HuH-7 (cell line): ENCODE measurements at regions not wholly inside any gene's neighbourhood (a gene's known extent, or its start where the extent isn't known, plus 50 kb on each side); places are given as distances from the start of the nearest gene placed in this dataset.

ENCODE experiments used
- DNase-seq: peaks from one replicate; pipeline ENCODE4 v3.0.0; 2011; ENCODE audit warnings: low spot score

DNA sequence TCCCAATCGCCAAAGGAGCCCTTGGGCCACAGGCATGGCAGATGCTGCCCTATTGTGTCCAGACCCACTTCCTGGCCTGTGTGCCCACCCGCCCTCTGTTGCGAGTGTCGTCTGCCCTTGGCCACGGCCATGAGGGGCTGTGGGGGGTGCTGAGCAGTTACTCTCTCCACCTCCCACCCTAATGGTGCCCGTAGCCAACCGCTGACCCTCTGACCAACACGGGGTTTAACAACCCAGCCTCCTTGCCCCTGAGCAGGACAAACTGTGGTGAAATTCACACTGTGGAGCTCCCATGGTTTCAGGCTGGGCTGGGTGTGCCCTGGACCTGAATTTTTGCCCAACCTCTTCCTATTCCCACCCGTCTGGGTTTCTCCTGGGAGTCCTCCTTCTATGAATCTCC is 145.7 kb upstream of the HDAC4 start:
- DNase-seq: no peak

- DNase-seq: no peak
These were observed 145.0 kb upstream of the HDAC4 start for GRCh38 chr2:239545741-239546392.

DNA sequence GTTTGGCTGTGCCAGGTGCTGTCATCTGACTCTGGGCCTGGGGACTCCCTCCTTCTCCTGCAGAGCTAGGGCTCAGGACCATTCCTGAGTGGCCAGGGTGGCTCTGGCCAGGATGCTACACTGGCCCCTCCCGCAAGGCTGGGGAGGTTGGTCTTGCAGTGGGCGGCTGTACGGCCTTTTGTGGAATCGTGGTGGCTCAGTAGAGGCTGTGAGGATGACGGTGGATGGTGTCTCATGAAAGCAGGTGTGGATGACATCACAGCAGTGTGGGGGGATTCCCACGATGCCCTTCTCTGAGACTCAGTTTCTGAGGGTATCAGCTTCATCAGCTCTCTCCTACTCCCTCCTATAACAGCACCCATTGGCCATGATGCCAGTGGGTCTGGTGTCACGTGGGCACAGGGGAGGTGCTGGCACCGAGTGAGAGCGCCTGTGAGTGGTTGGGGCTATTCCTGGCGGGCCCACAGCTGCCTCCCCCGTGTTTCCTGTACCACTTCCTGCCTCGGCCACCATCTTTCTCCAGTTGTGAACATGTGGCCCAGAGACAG is 144.2 kb upstream of the HDAC4 start:
- DNase-seq: no peak

GRCh38 chr2:239544143-239544917 is 143.5 kb upstream of the HDAC4 start:
- DNase-seq: no peak

DNA sequence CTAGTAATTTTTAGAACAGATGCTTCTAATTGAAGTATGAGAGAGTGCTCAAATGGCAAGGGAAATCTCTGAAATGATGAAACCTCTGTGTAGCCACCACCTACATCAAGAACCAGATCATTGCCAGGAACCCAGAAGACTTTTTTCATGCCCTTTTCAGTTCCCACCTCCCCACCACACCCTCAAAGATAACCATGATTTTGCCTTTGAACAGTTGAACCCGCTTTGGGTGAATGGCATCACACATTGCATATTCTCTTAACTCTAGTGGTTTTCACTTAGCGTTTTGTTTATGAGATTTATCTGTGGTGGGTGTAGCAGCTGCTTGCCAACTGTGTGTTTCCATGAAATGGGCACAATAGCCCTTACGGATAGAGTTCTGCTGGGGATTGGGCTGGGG is 142.9 kb upstream of the HDAC4 start:
- DNase-seq: no peak

- no peak for DNase-seq
These were observed 139.4 kb upstream of the HDAC4 start for GRCh38 chr2:239540174-239540573.

GRCh38 chr2:239539776-239540100 is 138.9 kb upstream of the HDAC4 start:
- no peak for DNase-seq

DNA sequence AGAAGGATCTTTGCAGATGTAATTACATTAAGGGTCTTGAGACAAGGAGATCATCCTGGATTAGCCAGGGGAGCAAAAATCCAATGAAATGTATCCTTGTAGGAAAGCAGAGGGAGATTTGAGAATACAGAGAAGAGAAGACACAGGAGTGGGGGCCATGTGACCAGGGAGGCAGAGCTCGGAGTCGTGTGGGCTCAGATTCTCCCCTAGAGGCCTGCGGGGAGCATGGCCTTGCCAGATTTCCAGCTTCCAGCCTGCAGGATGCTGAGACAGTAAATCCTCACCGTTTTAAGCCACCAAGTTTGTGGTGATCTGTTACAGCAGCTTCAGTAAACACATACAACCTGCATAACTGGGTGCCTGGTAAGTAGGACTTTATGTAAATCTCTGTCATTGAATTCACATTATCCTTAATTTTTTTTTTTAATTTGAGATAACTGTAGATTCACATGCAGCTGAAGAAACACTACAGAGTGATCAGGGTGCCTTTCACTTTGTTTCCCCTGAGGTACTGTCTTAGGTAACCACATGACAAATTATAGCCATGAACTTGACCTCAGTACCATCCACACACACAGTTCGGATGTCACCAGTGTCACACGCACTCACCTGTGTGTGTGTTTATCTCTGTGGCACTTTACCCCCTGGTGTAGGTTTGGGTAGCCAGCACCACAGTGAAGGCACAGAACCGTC is 138.4 kb upstream of the HDAC4 start:
- DNase-seq: no peak

- no peak for DNase-seq
These were observed 137.7 kb upstream of the HDAC4 start for GRCh38 chr2:239538357-239539052.

DNA sequence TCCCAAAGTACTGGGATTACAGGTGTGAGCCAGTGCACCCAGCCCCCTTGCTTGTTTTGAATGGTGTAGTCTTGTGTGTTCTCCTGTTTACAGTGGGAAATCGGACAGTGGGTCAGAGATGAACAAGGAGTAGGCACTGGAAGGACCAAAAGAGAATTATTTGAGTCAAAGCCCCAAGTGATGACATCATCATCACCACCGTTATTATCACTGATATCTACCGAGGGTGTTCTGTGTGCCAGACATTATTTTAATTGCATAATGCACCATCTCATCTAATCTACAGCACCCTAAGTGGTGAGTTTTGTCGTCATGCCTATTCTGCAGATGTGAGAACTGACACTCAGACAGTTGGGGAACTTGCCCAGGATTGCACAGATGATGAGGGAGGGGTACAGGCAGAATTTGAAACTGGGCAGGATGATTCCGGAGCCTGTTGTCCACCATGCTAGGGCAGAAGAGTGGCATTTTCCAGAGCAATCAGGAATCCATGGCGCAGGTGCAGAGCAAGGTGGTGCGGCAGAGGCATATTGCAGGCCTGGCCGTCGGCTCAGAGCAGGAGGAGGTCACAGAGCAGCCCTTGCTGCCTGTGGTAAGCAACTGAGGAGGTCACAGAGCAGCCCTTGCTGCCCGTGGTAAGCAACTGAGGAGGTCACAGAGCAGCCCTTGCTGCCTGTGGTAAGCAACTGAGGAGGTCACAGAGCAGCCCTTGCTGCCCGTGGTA is 137.0 kb upstream of the HDAC4 start:
- DNase-seq: no peak

- DNase-seq: no peak
These were observed 135.4 kb upstream of the HDAC4 start for GRCh38 chr2:239536186-239536585.

DNA sequence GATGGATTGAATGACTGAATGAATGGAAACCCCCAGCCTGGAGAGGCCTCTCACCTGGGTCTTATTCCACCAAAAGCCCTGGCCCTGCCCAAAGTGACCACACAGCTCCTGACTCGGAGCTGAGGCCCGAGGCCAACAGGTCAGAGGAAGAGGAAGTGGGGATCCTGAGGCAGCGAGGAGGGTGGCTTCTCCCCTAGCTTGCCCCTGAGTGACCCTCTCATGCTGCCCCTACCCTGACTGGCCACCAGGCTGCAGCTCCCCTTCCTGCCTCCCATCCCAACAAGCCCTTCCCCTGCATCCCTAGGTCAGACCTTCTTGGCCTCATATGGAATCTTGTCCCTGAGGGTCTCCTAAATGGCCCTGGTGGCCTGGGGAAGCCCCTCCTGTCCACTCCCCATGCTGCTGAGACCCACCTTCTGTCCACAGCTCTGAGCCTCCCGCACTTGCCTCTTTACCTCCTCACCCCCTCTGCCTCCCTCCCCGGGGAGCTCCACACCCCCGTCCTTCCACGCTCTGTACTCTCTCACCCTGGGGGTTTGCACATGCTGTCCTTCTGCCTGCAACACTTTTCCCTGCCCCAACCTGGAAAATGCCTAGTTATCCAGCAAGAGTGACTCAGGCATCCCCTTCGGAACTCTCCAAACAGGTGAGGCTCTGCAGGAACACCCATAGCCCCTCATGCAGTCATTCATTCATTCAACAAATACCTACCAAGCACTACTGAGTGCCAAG is 134.8 kb upstream of the HDAC4 start:
- no peak for DNase-seq

- no peak for DNase-seq
These were observed 134.0 kb upstream of the HDAC4 start for GRCh38 chr2:239534581-239535412.

- no peak for DNase-seq
These were observed 132.9 kb upstream of the HDAC4 start for GRCh38 chr2:239533569-239534316.

GRCh38 chr2:239532859-239533258 is 132.0 kb upstream of the HDAC4 start:
- DNase-seq: no peak

DNA sequence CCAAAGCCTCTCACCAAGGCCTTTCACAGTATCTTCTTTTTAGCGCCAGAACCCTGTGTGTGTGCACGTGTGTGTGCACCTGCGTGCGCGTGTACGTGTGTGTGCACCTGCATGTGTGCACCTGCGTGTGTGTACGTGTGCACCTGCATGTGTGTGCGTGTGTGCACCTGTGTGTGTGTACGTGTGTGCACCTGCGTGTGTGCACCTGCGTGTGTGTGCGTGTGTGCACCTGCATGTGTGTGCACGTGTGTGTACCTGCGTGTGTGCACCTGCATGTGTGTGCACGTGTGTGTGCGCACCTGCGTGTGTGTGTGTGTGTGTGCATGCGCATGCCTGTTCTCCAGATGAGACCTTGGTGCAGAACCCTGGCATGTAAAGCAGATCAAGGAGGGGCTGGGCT is 131.4 kb upstream of the HDAC4 start:
- no peak for DNase-seq

- DNase-seq: no peak
These were observed 130.8 kb upstream of the HDAC4 start for GRCh38 chr2:239531456-239532241.

- no peak for DNase-seq
These were observed 130.0 kb upstream of the HDAC4 start for GRCh38 chr2:239530749-239531316.
